Loucy (cell line): ENCODE measurements at regions not wholly inside any gene's neighbourhood (a gene's known extent, or its start where the extent isn't known, plus 50 kb on each side); places are given as distances from the start of the nearest gene placed in this dataset.

Experiments used
- CTCF ChIP-seq: fragments of 200-600 bp; sonication (generic); conservative IDR thresholded peaks from 2 replicates; pipeline ENCODE4 v1.5.1; 2014; ENCODE audit warnings: mild to moderate bottlenecking, antibody characterized with exemption, low read length
- EZH2phosphoT487 ChIP-seq: fragments of 200-600 bp; IDR thresholded peaks from 2 replicates; pipeline ENCODE4 v1.6.1; 2018; ENCODE audit warnings: antibody characterized with exemption, mild to moderate bottlenecking, moderate library complexity, borderline replicate concordance

GRCh38 chr21:23162198-23162946 is 2164.2 kb downstream of the NCAM2 start:
- TF ChIP-seq CTCF, result no peak
- no peak for TF ChIP-seq EZH2phosphoT487
